GM12873 (cell line): ENCODE measurements at regions not wholly inside any gene's neighbourhood (a gene's known extent, or its start where the extent isn't known, plus 50 kb on each side); places are given as distances from the start of the nearest gene placed in this dataset.

Experiments
- TF ChIP-seq, protein P1 (sequence below): IDR thresholded peaks from 2 replicates; pipeline ENCODE4 v1.5.1; 2012; ENCODE audit warnings: low read depth, mild to moderate bottlenecking, moderate library complexity, low read length, control low read depth; ENCODE audit not compliant: insufficient read depth; ENCODE audit errors: missing control alignments

DNA sequence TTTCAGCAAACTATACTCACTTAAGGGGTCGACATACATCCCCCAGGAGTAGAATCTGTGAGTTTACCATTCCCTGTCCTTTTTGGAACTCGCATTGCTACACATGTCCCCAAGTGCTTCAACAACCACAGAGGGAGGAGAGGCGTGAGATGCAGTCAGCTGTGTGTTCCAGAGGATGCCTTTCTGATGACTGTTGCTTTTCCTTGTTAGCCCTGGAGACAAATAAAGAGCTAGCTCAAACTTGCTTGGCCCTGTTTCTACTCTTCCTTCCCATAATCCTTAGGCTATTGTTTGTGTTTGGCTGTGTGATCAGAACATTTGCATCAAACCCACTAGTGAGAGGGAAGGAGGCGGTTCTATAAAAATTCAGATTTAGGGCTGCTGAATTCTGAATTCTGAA is 264.0 kb downstream of the ENGASE start:
- TF ChIP-seq, protein P1, sequence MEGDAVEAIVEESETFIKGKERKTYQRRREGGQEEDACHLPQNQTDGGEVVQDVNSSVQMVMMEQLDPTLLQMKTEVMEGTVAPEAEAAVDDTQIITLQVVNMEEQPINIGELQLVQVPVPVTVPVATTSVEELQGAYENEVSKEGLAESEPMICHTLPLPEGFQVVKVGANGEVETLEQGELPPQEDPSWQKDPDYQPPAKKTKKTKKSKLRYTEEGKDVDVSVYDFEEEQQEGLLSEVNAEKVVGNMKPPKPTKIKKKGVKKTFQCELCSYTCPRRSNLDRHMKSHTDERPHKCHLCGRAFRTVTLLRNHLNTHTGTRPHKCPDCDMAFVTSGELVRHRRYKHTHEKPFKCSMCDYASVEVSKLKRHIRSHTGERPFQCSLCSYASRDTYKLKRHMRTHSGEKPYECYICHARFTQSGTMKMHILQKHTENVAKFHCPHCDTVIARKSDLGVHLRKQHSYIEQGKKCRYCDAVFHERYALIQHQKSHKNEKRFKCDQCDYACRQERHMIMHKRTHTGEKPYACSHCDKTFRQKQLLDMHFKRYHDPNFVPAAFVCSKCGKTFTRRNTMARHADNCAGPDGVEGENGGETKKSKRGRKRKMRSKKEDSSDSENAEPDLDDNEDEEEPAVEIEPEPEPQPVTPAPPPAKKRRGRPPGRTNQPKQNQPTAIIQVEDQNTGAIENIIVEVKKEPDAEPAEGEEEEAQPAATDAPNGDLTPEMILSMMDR = no peak

DNA sequence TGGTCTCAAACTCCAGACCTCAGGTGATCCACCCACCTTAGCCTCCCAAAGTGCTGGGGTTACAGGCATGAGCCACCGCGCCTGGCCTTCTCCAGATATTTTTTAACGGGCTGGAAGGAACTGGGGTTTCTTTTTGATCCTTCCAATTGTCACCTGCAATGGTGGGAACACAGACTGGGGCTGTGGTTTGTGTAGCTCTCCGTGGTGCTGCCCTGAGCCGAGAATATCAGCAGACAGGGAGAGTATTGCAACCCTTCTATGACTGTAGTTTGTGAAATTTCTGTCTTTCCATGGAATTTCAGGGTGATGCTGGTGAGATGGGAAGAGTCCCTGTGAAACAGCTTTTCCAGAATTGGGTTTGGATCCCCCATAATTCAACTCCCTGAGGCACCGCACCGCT is 263.5 kb downstream of the ENGASE start:
- TF ChIP-seq, protein P1 = no peak

DNA sequence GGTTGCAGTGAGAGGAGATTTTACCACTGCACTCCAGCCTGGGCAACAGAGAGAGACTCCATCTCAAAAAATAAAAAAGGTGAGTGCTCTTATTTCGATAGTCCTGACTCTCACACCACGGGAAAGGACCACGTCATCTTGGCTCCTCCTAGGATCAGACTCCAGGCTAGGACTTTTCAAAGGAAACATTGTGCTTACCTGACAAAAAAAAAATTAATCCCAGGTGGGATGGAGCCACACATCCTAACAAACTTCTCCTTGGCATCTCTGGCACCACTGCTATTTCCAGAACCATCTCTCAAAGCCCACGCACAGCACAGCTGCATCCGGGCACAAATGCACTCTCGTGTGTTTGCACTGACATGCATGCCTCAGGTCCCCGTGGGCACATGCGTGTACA is 262.4 kb downstream of the ENGASE start:
- TF ChIP-seq, protein P1 = no peak

DNA sequence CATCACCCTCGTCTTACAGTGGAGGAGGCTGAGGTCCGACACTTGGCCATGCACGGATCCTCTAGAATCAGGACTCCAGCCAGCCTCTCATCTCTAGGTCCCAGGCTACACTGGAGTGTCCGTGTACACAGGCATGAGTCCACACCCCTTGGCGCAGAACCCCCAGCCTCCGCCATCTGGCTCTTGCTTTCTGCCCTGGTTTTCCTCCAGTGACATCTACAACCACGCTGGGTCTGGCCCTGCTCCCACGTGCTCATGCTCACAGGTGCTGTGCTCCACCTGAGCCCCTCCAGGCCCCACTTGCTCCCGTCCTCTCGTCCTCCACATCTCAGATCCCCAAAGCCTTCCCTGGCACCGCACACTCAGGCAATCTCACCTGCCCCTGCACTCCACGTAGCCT is 260.8 kb downstream of the ENGASE start:
- TF ChIP-seq, protein P1 = no peak

DNA sequence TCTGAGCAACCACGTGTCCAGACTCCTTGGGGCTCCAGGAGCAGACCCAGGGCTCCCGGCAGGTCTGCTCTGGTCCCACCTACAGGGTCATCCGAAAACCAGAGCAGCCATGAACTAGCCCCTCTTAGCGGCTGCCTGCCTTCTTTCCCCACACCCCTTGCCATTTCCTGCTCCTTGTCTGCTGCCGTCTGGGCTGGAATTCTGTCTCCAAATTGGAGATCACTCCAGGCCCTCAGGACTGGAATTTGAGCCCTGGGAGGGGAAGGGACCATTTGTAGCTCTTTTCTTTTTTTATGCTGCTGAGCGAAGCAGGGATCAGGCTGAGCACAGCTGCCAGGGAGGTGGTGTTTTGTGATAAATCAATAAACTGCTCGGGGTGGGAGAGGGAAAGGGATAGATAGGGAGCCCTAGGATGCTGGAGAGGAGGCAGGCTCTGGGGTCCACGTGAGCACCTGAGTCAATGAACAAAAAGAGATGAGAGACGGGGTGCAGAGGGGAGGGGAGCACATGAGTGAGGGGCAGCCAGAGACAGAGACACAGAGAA is 257.5 kb downstream of the ENGASE start:
- TF ChIP-seq, protein P1 = no peak

DNA sequence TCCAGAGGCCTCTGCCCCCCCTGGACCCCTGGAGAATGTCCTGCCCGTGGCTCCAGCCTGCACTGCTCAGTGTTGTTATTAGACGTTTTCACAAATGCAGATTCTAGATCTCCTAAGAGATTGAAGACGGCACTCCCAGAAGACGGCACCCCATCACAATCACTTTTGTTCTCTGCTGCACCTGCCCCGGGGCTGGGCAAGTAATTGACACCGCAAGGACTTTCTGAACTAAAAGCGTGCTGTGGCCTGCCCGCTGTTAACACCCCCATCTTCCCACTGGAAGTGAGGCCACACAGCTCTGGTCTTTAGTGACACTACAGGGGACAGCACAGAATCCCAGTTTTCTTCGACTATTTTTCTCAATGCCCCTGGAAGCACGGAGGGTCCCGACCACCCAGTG is 256.9 kb downstream of the ENGASE start:
- TF ChIP-seq, protein P1 = no peak

DNA sequence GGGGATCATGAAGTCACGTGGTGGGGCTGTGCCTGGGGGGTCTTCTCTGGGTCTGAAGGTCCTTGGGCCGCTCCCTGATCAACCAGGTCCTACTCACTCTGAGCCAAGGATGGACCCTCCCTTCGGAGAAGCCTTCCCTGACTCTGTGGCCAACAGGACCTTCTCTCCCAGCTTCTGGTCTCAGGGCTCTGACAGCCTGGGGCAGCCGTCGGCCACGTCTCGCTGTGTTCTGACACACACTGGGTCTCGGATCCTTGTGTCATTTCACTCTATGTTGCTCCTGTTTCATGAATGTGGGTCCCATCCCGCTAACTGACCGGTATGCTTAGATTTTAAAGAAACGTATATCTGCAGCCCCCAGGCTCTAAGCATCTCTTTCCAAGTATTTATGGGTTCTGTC is 256.1 kb downstream of the ENGASE start:
- TF ChIP-seq, protein P1 = no peak
